WTC11 (cell line): ENCODE measurements at regions not wholly inside any gene's neighbourhood (a gene's known extent, or its start where the extent isn't known, plus 50 kb on each side); places are given as distances from the start of the nearest gene placed in this dataset.

Experiments
- CTCF ChIP-seq: fragments of 200-600 bp; IDR thresholded peaks from 2 replicates; pipeline ENCODE4 v1.8.0; 2022; ENCODE audit warnings: antibody characterized with exemption
- ERG ChIP-seq: fragments of 250-450 bp; sonication (Bioruptor Pico); IDR thresholded peaks from 2 replicates; pipeline ENCODE4 v1.8.0; 2021; ENCODE audit warnings: mild to moderate bottlenecking
- USF2 ChIP-seq: sonication (generic); formaldehyde crosslinking; IDR thresholded peaks from 2 replicates; pipeline ENCODE4 v1.8.1; 2023; ENCODE audit warnings: mild to moderate bottlenecking, missing genetic modification reagents, moderate library complexity

- TF ChIP-seq ERG (CRISPR knock-in tag) (no peak), USF2 (CRISPR knock-in tag) (no peak), CTCF (no peak)
Observed at GRCh38 chr1:208332774-208333126, 88.6 kb upstream of the PLXNA2 start.
